ENCODE measurements at regions not wholly inside any gene's neighbourhood (a gene's known extent, or its start where the extent isn't known, plus 50 kb on each side); places are given as distances from the start of the nearest gene placed in this dataset.

- TF ChIP-seq POLR2AphosphoS5 (IDR thresholded peaks at IDR 0.05; ENCODE audit: low read depth, low read length): no peak
- no peak for TF ChIP-seq POLR2A (IDR thresholded peaks at IDR 0.05; ENCODE audit: low read depth, low read length)
- no peak for TF ChIP-seq SPI1 (IDR thresholded peaks at IDR 0.05; ENCODE audit: low read depth, low read length)
- no peak for TF ChIP-seq PAX5 (IDR thresholded peaks at IDR 0.05; ENCODE audit: insufficient read depth, low read length, severe bottlenecking)
These were observed 206.5 kb upstream of the BMP2 start for GRCh38 chr20:6560978-6561377.

Data from GM12891 (cell line).